MM.1S (cell line): ENCODE measurements at regions not wholly inside any gene's neighbourhood (a gene's known extent, or its start where the extent isn't known, plus 50 kb on each side); places are given as distances from the start of the nearest gene placed in this dataset.

Source experiments
- DNase-seq: peaks from one replicate; pipeline ENCODE4 v3.0.0-alpha.2; 2015
- H2AFZ ChIP-seq: fragments of 300-600 bp; sonication (generic); 2 replicates; pipeline ENCODE4 v1.6.0; 2016; ENCODE audit warnings: antibody characterized with exemption, low read length
- H3F3A ChIP-seq: fragments of 300-600 bp; sonication (generic); 2 replicates; pipeline ENCODE4 v1.6.1; 2016; ENCODE audit warnings: mild to moderate bottlenecking, antibody characterized with exemption, low read length, moderate library complexity, mixed read lengths; ENCODE audit not compliant: insufficient read depth
- H3K27ac ChIP-seq: fragments of 300-600 bp; sonication (generic); 2 replicates; pipeline ENCODE4 v1.5.1; 2016; ENCODE audit warnings: mild to moderate bottlenecking, low read length
- H3K27me3 ChIP-seq: fragments of 300-600 bp; sonication (generic); replicated peaks from 2 replicates; pipeline ENCODE4 v1.6.0; 2016; ENCODE audit warnings: low read length; ENCODE audit not compliant: insufficient read depth
- H3K36me3 ChIP-seq: fragments of 300-600 bp; sonication (generic); replicated peaks from 2 replicates; pipeline ENCODE4 v1.6.1; 2016; ENCODE audit warnings: mild to moderate bottlenecking, low read length, mixed read lengths; ENCODE audit not compliant: insufficient read depth
- H3K4me1 ChIP-seq: fragments of 300-600 bp; sonication (generic); 2 replicates; pipeline ENCODE4 v1.6.1; 2016; ENCODE audit warnings: low read length, mixed read lengths
- H3K4me2 ChIP-seq: fragments of 300-600 bp; sonication (generic); 2 replicates; pipeline ENCODE4 v1.6.0; 2016; ENCODE audit warnings: low read depth, low read length
- H3K4me3 ChIP-seq: fragments of 300-600 bp; sonication (generic); 2 replicates; pipeline ENCODE4 v1.5.1; 2016; ENCODE audit warnings: low read length, mixed read lengths
- H3K79me2 ChIP-seq: fragments of 300-600 bp; sonication (generic); 2 replicates; pipeline ENCODE4 v1.6.1; 2016; ENCODE audit warnings: mixed run types, low read length, mixed read lengths
- H3K9ac ChIP-seq: fragments of 300-600 bp; sonication (generic); 2 replicates; pipeline ENCODE4 v1.6.1; 2016; ENCODE audit warnings: low read length, mixed read lengths
- H3K9me2 ChIP-seq: fragments of 300-600 bp; sonication (generic); replicated peaks from 2 replicates; pipeline ENCODE4 v1.6.1; 2016; ENCODE audit warnings: mild to moderate bottlenecking, low read length, mixed read lengths; ENCODE audit not compliant: insufficient read depth
- H3K9me3 ChIP-seq: fragments of 300-600 bp; sonication (generic); replicated peaks from 2 replicates; pipeline ENCODE4 v1.6.1; 2016; ENCODE audit warnings: mild to moderate bottlenecking, low read length, mixed read lengths; ENCODE audit not compliant: insufficient read depth
- H4K20me1 ChIP-seq: fragments of 300-600 bp; sonication (generic); 2 replicates; pipeline ENCODE4 v1.6.1; 2016; ENCODE audit warnings: mild to moderate bottlenecking, low read length, moderate library complexity, mixed read lengths; ENCODE audit not compliant: insufficient read depth
- EZH2 ChIP-seq: fragments of 300-600 bp; sonication (generic); optimal IDR thresholded peaks from 2 replicates; pipeline ENCODE3; 2017; ENCODE audit warnings: low read depth, mild to moderate bottlenecking, antibody characterized with exemption, low read length, mixed read lengths
- EZH2phosphoT487 ChIP-seq: fragments of 300-600 bp; sonication (generic); IDR thresholded peaks from 2 replicates; pipeline ENCODE4 v1.6.1; 2018; ENCODE audit warnings: antibody characterized with exemption, low read length
- TF ChIP-seq, protein P1 (sequence below): fragments of 300-600 bp; sonication (generic); IDR thresholded peaks from 2 replicates; pipeline ENCODE4 v1.5.1; 2016; ENCODE audit warnings: antibody characterized with exemption, low read length, mixed read lengths

- TF ChIP-seq, protein P1, sequence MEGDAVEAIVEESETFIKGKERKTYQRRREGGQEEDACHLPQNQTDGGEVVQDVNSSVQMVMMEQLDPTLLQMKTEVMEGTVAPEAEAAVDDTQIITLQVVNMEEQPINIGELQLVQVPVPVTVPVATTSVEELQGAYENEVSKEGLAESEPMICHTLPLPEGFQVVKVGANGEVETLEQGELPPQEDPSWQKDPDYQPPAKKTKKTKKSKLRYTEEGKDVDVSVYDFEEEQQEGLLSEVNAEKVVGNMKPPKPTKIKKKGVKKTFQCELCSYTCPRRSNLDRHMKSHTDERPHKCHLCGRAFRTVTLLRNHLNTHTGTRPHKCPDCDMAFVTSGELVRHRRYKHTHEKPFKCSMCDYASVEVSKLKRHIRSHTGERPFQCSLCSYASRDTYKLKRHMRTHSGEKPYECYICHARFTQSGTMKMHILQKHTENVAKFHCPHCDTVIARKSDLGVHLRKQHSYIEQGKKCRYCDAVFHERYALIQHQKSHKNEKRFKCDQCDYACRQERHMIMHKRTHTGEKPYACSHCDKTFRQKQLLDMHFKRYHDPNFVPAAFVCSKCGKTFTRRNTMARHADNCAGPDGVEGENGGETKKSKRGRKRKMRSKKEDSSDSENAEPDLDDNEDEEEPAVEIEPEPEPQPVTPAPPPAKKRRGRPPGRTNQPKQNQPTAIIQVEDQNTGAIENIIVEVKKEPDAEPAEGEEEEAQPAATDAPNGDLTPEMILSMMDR = no peak
- TF ChIP-seq EZH2phosphoT487 (no peak), EZH2 (no peak)
- no peak for DNase-seq
- Histone ChIP-seq H3K4me1 (no peaks in the 10 kb centered on the region), H4K20me1 (no peaks in the 10 kb centered on the region), H3K9ac (no peak overlapping the region), H3K4me3 (no peak overlapping the region), H3K27ac (no peak overlapping the region), H3K79me2 (no peaks in the 10 kb centered on the region), H3K9me2 (no peaks in the 10 kb centered on the region), H3K4me2 (no peak overlapping the region), H3K36me3 (no peaks in the 10 kb centered on the region), H3K27me3 (no peaks in the 10 kb centered on the region), H2AFZ (no peak overlapping the region), H3K9me3 (no peaks in the 10 kb centered on the region), H3F3A (no peaks in the 10 kb centered on the region)
Observed at GRCh38 chr5:28408186-28408585, 1369.8 kb upstream of the CDH9 start.

DNA sequence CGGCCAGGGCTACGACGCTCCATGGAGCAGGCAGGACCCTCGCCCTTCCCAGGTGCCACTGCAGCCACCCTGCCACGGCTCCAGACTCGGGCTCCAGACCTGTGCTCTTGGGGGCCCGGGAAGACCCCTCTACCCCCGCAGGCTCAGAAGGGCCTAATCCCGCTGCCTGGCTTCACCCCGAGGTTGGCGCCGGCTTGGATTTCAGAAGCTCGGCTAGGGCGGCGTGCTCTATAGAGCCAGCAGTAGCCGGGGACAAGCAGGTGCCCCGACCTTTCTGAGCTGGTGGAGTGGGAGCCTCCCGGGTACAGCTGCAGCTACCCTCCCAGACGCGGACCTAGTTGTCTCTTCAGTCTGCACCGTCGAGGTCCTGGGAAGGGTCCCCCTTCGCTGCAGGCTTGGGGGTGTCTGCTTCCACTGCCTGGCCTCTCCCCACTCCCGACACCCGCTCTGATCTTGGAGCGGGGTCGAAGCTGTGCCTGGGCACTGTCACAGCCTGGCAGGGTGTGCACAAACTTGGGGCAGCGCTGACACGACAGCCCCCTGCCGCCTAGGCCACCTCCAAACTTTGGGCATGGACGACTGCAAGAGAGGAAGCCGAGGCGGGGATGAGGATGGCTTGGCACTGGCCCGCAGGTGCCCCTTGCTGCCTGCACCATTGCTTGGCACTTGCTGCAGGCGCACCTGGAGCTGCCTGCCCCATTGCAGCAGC is 1366.1 kb upstream of the CDH9 start:
- Histone ChIP-seq H3K4me3 (no peak overlapping the region), H3K27ac (no peak overlapping the region), H3F3A (0 out of 2 replicates have a peak, but pooled peaks cover under 1% of the 10 kb centered on the region), H3K27me3 (no peaks in the 10 kb centered on the region), H3K9ac (no peak overlapping the region), H3K4me1 (peaks cover 11% of the 10 kb centered on the region; the same call in 1 of the 2 replicates), H3K36me3 (no peaks in the 10 kb centered on the region), H3K4me2 (no peak overlapping the region), H3K79me2 (no peaks in the 10 kb centered on the region), H3K9me3 (no peaks in the 10 kb centered on the region), H3K9me2 (no peaks in the 10 kb centered on the region), H2AFZ (no peak overlapping the region), H4K20me1 (no peaks in the 10 kb centered on the region)
- no peak for TF ChIP-seq EZH2phosphoT487
- no peak for TF ChIP-seq EZH2
- TF ChIP-seq, protein P1 = no peak
- no peak for DNase-seq

GRCh38 chr5:28403846-28404245 is 1365.5 kb upstream of the CDH9 start:
- Histone ChIP-seq H3K4me3 (no peak overlapping the region), H2AFZ (no peak overlapping the region), H3F3A (0 out of 2 replicates have a peak, but pooled peaks cover 4% of the 10 kb centered on the region), H3K9ac (no peak overlapping the region), H3K9me3 (no peaks in the 10 kb centered on the region), H3K4me2 (no peak overlapping the region), H3K27ac (no peak overlapping the region), H3K79me2 (no peaks in the 10 kb centered on the region), H3K4me1 (peaks cover 14% of the 10 kb centered on the region), H3K27me3 (no peaks in the 10 kb centered on the region), H3K9me2 (no peaks in the 10 kb centered on the region), H4K20me1 (no peaks in the 10 kb centered on the region), H3K36me3 (no peaks in the 10 kb centered on the region)
- TF ChIP-seq, protein P1 = no peak
- TF ChIP-seq EZH2phosphoT487 (no peak), EZH2 (no peak)
- no peak for DNase-seq
